ENCODE measurements at regions not wholly inside any gene's neighbourhood (a gene's known extent, or its start where the extent isn't known, plus 50 kb on each side); places are given as distances from the start of the nearest gene placed in this dataset.

DNA sequence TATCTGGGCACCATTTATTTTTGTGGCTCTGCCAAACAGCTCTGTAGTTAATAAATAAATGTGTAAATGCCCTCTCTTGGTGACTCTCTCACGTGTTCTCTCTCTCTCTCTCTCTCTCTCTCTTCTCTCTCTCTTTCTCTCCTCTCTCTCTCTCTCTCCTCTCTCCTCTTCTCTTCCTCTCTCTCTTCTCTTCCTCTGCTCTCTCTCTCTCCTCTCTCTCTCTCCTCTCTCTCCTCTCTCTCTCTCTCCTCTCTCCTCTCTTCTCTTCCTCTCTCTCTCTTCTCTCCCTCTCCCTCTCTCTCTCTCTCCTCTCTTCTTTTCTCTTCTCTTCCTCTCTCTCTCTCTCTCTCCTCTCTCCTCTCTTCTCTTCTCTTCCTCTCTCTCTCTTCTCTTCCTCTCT, 145.8 kb upstream of the TMEM72 start:
- Mint-ChIP-seq H3K4me3 (ENCODE audit: unreplicated experiment) (no peak overlapping the region), H3K4me1 (ENCODE audit: unreplicated experiment) (no peaks in the 10 kb centered on the region), H3K27ac (ENCODE audit: unreplicated experiment) (no peak overlapping the region), H3K27me3 (ENCODE audit: unreplicated experiment) (peaks cover 6% of the 10 kb centered on the region), H3K9me3 (ENCODE audit: unreplicated experiment) (no peaks in the 10 kb centered on the region), H3K36me3 (ENCODE audit: low read depth, unreplicated experiment) (no peaks in the 10 kb centered on the region)
- DNase-seq (ENCODE audit: low spot score) = no peak
- TF ChIP-seq, protein P1, sequence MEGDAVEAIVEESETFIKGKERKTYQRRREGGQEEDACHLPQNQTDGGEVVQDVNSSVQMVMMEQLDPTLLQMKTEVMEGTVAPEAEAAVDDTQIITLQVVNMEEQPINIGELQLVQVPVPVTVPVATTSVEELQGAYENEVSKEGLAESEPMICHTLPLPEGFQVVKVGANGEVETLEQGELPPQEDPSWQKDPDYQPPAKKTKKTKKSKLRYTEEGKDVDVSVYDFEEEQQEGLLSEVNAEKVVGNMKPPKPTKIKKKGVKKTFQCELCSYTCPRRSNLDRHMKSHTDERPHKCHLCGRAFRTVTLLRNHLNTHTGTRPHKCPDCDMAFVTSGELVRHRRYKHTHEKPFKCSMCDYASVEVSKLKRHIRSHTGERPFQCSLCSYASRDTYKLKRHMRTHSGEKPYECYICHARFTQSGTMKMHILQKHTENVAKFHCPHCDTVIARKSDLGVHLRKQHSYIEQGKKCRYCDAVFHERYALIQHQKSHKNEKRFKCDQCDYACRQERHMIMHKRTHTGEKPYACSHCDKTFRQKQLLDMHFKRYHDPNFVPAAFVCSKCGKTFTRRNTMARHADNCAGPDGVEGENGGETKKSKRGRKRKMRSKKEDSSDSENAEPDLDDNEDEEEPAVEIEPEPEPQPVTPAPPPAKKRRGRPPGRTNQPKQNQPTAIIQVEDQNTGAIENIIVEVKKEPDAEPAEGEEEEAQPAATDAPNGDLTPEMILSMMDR (IDR thresholded peaks at IDR 0.05; ENCODE audit: unreplicated experiment) = no peak

DNA sequence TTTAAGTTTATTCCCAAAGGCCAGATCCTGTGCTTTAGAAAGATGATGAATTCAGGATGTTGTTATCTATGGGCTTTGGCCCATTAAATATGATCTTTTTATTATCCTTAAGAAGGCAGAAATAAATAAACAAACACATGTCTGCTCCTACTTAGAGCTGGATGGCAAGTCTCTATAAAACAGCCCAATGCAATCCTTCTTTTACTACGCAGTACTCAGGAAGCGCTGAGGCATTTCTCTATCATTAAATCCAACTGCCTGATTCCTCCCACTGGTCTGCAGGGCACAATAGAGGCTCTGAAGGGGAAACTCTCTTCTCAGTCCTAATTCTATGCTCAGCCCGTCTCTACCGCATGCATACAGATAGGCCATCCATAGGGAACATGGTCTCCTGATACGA, 144.5 kb upstream of the TMEM72 start:
- no peaks in the 10 kb centered on the region for H3K4me1 Mint-ChIP-seq (ENCODE audit: unreplicated experiment)
- no peaks in the 10 kb centered on the region for H3K9me3 Mint-ChIP-seq (ENCODE audit: unreplicated experiment)
- no peak overlapping the region for H3K27ac Mint-ChIP-seq (ENCODE audit: unreplicated experiment)
- TF ChIP-seq, protein P1 (IDR thresholded peaks at IDR 0.05; ENCODE audit: unreplicated experiment) = no peak
- no peak for DNase-seq (ENCODE audit: low spot score)
- no peak overlapping the region for H3K4me3 Mint-ChIP-seq (ENCODE audit: unreplicated experiment)
- no peaks in the 10 kb centered on the region for H3K36me3 Mint-ChIP-seq (ENCODE audit: low read depth, unreplicated experiment)
- H3K27me3 Mint-ChIP-seq (ENCODE audit: unreplicated experiment) = peaks cover 6% of the 10 kb centered on the region

DNA sequence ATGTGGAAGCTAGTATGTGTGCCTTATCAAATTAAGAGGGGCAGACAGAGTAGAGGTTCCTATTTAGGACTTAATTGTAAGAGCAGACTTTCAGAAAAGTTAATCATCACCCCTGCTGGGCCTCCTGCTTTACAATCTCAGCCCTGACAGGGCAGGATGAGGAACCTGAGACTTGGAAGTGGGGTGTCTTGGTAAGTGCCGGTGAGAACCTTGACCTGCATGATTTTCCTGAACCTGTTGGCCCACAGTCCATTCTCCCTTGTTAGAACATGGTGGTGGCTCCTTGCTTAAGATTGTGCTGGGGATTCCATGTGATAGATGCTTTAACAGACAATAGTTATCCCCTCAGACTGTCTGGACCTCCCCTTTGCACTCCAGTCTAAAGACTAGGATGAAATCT, 141.7 kb upstream of the TMEM72 start:
- Mint-ChIP-seq H3K27me3 (ENCODE audit: unreplicated experiment) (peaks cover 7% of the 10 kb centered on the region), H3K4me3 (ENCODE audit: unreplicated experiment) (no peak overlapping the region), H3K4me1 (ENCODE audit: unreplicated experiment) (no peaks in the 10 kb centered on the region), H3K9me3 (ENCODE audit: unreplicated experiment) (no peaks in the 10 kb centered on the region), H3K27ac (ENCODE audit: unreplicated experiment) (no peak overlapping the region), H3K36me3 (ENCODE audit: low read depth, unreplicated experiment) (no peaks in the 10 kb centered on the region)
- TF ChIP-seq, protein P1 (IDR thresholded peaks at IDR 0.05; ENCODE audit: unreplicated experiment) = no peak
- DNase-seq (ENCODE audit: low spot score) = no peak

DNA sequence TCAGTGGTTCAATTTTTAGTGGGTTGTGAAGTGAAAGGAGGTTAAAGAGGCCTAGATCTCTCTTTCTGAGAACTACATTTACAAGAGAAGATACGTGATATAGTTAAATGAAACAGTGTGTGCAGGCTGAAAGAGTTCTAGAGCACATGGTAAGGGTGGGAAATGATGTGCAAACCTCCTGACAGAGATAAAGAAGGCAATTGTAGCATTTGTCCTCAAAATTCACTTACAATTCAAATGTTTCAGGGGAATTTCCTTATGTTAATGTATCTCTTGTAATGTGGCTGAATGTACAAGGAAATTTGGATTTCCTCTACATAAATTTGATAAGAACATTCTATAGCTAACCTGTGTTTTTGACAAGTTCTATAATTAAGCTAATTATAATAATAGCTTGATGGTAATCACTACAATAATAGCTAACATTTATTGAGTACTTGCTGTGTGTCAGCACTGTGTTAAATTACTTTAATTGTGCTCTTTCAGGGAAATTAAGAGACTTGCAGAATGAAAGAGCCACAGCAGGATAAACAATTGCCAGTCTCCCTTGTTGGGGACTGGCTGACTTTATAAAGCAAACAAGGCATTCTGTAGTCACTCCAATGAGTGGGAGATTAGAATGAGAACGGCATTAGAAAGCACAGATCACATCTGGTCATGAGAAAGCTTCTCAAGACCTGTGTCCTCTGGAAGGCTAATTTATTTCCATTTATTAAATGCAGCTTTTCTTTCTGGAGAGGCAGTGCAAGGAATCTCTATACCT, 139.7 kb upstream of the TMEM72 start:
- TF ChIP-seq, protein P1 (IDR thresholded peaks at IDR 0.05; ENCODE audit: unreplicated experiment) = no peak
- Mint-ChIP-seq H3K4me1 (ENCODE audit: unreplicated experiment) (no peaks in the 10 kb centered on the region), H3K9me3 (ENCODE audit: unreplicated experiment) (no peaks in the 10 kb centered on the region), H3K36me3 (ENCODE audit: low read depth, unreplicated experiment) (no peaks in the 10 kb centered on the region), H3K27ac (ENCODE audit: unreplicated experiment) (no peak overlapping the region), H3K27me3 (ENCODE audit: unreplicated experiment) (peaks cover 4% of the 10 kb centered on the region), H3K4me3 (ENCODE audit: unreplicated experiment) (no peak overlapping the region)
- no peak for DNase-seq (ENCODE audit: low spot score)

DNA sequence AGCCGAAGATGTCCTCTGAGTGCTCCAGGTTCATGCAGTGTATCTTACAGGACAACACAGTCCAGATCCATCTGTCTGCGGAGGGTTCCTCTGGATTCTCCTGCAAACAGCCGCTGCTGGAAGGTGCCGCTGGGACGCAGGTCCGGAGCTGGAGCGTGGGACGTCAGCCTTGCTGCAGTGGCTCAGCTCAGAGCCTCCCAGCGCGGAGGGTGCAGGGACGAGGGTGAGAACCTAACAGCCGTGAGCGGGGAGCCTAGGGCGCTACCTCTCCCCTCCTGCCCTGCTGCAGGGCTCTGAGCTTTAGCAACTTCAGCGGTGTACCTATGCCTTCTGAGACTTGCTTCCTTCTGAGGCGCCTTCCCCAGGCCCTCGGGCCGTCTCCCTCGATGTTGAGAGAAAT, 137.6 kb upstream of the TMEM72 start:
- no peak overlapping the region for H3K27ac Mint-ChIP-seq (ENCODE audit: unreplicated experiment)
- no peak overlapping the region for H3K4me3 Mint-ChIP-seq (ENCODE audit: unreplicated experiment)
- no peaks in the 10 kb centered on the region for H3K9me3 Mint-ChIP-seq (ENCODE audit: unreplicated experiment)
- H3K36me3 Mint-ChIP-seq (ENCODE audit: low read depth, unreplicated experiment) = no peaks in the 10 kb centered on the region
- peaks cover 1% of the 10 kb centered on the region for H3K27me3 Mint-ChIP-seq (ENCODE audit: unreplicated experiment)
- TF ChIP-seq, protein P1 (IDR thresholded peaks at IDR 0.05; ENCODE audit: unreplicated experiment) = no peak
- DNase-seq (ENCODE audit: low spot score) = no peak
- H3K4me1 Mint-ChIP-seq (ENCODE audit: unreplicated experiment) = no peaks in the 10 kb centered on the region
